Vagina (tissue), 2 donors: ENCODE measurements at regions not wholly inside any gene's neighbourhood (a gene's known extent, or its start where the extent isn't known, plus 50 kb on each side); places are given as distances from the start of the nearest gene placed in this dataset.

Source experiments
- DNase-seq, 2 donors: peaks; one replicate each; pipeline ENCODE4 v3.0.0-alpha.2; 2017; ENCODE audit errors: extremely low spot score in 2 of 2
- H3K27ac ChIP-seq: fragments of 200-600 bp; sonication (generic); one replicate; pipeline ENCODE4 v1.5.1; 2019
- H3K27me3 ChIP-seq: fragments of 200-600 bp; sonication (generic); one replicate; pipeline ENCODE4 v1.5.1; 2019
- H3K36me3 ChIP-seq, 2 donors: fragments of 200-600 bp; sonication (generic); one replicate each; pipeline ENCODE4 v1.5.1; 2017 to 2019
- H3K4me1 ChIP-seq: fragments of 200-600 bp; sonication (generic); one replicate; pipeline ENCODE4 v1.5.1; 2019
- H3K4me3 ChIP-seq, 2 donors: fragments of 200-600 bp; sonication (generic); 1 replicate in 1 of 2; 2 replicates in 1 of 2; pipeline ENCODE4 v1.5.1; 2016 to 2019
- H3K9me3 ChIP-seq: fragments of 200-600 bp; sonication (generic); one replicate; pipeline ENCODE4 v1.5.1; 2019
- CTCF ChIP-seq, 3 experiments: fragments of 450-650 bp in 2 of 3; fragments of 200-600 bp in 1 of 3; sonication (generic) in 1 of 3; IDR thresholded peaks; one replicate each; pipeline ENCODE4 v1.5.1; 2017 to 2019; ENCODE audit warnings: antibody characterized with exemption in 3 of 3, mild to moderate bottlenecking in 2 of 3, moderate library complexity in 2 of 3
- POLR2A ChIP-seq, 2 donors: fragments of 450-650 bp; IDR thresholded peaks; one replicate each; pipeline ENCODE4 v1.6.1; 2017; ENCODE audit warnings: antibody characterized with exemption in 2 of 2, mild to moderate bottlenecking in 2 of 2, moderate library complexity in 2 of 2
- POLR2AphosphoS5 ChIP-seq, 2 donors: sonication (generic); formaldehyde crosslinking; IDR thresholded peaks; one replicate each; pipeline ENCODE4 v1.9.0; 2017; ENCODE audit warnings: antibody characterized with exemption in 2 of 2, mild to moderate bottlenecking in 2 of 2, low read depth in 1 of 2; ENCODE audit not compliant: insufficient read depth in 1 of 2
- intact Hi-C: fragments of 100-400 bp; cut with DNase I; formaldehyde crosslinking; loops from one replicate; pipeline ENCODE4 v1.15.1; 2023

DNA sequence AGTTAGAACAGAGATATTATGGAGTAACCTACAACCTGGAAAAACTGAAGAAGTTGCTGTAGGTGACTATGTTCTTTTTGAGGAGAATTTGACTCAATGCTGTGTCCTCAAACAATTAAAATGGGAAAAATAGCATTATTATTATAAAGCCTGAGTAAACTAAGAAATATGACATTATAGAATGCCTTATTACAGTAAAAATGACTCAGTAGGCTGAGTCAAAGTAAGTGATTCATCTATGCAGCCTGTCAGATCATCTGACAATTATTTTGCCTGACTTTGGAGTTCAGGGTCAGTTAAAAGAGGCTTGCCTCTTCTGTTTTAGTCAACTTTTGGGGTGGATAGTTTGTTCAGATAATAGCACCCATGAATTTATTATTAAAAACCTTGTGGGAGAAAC lies 150.8 kb upstream of the PTGFR start:
- no peaks in the 10 kb centered on the region for H3K4me1 ChIP-seq
- no peaks in the 10 kb centered on the region for H3K9me3 ChIP-seq
- no peaks in the 10 kb centered on the region for H3K27me3 ChIP-seq
- TF ChIP-seq CTCF (IDR thresholded peaks at IDR 0.05) (no peak), POLR2AphosphoS5 (IDR thresholded peaks at IDR 0.05; ENCODE audit: insufficient read depth in 1 of 2, low read depth in 1 of 2) (no peak), POLR2A (IDR thresholded peaks at IDR 0.05) (no peak)
- no peaks in the 10 kb centered on the region for H3K36me3 ChIP-seq
- no peak for DNase-seq
- no peak overlapping the region for H3K27ac ChIP-seq
- intact Hi-C loops: no loop called here
- H3K4me3 ChIP-seq: no peak overlapping the region

- DNase-seq: no peak
- intact Hi-C loops: no loop called here
- TF ChIP-seq CTCF (IDR thresholded peaks at IDR 0.05) (no peak), POLR2AphosphoS5 (IDR thresholded peaks at IDR 0.05; ENCODE audit: insufficient read depth in 1 of 2, low read depth in 1 of 2) (no peak)
Measured at GRCh38 chr1:78348496-78349284, 142.1 kb upstream of the PTGFR start.

DNA sequence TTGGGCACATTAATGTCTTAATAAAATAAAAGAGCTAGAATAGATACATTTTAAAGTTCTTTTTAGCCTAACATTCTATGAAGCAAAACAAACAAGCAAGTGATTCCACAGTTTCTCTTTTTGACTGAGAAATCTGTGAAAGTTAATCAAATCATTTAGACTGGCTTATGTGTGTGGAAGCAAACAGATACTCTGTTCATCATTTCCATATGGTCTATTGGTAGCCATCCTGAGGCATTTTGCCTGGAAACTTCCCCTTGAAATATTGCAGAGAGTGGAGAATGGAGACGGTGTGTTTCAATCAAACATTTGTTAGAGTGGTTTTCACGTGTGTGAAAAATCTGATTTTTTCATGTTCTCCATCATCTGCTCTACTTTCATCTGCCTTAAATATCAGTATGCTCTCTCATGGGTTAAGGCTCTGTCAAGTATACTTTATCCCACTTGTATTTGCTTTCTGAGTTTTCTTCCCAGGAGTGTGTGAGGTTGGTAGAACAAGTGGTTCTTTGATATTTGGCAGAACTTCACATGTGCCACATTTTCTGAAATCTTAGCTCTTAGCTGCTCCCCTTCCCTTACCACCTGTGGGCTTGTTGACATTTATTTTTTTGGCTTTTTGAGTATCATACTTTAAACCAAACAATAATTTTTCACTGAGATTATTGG lies 139.1 kb upstream of the PTGFR start:
- no peaks in the 10 kb centered on the region for H3K27me3 ChIP-seq
- no peak overlapping the region for H3K27ac ChIP-seq
- no peaks in the 10 kb centered on the region for H3K4me1 ChIP-seq
- no peak for TF ChIP-seq POLR2AphosphoS5 (IDR thresholded peaks at IDR 0.05; ENCODE audit: insufficient read depth in 1 of 2, low read depth in 1 of 2)
- no peak for TF ChIP-seq CTCF (IDR thresholded peaks at IDR 0.05)
- TF ChIP-seq POLR2A (IDR thresholded peaks at IDR 0.05): no peak
- no peak overlapping the region for H3K4me3 ChIP-seq
- no peak for DNase-seq
- no peaks in the 10 kb centered on the region for H3K36me3 ChIP-seq
- H3K9me3 ChIP-seq: no peaks in the 10 kb centered on the region
- intact Hi-C loops: no loop called here

More at GRCh38 chr1:78348496-78349284, 142.1 kb upstream of the PTGFR start:
- H3K27me3 ChIP-seq: no peaks in the 10 kb centered on the region
- H3K27ac ChIP-seq: no peak overlapping the region
- no peaks in the 10 kb centered on the region for H3K4me1 ChIP-seq
- H3K4me3 ChIP-seq: no peak overlapping the region
- no peaks in the 10 kb centered on the region for H3K9me3 ChIP-seq
- no peaks in the 10 kb centered on the region for H3K36me3 ChIP-seq

GRCh38 chr1:78355656-78356055 lies 135.1 kb upstream of the PTGFR start:
- Histone ChIP-seq H3K9me3 (no peaks in the 10 kb centered on the region), H3K4me1 (no peaks in the 10 kb centered on the region), H3K36me3 (no peaks in the 10 kb centered on the region), H3K27ac (no peak overlapping the region), H3K4me3 (no peak overlapping the region), H3K27me3 (no peaks in the 10 kb centered on the region)
- intact Hi-C loops: no loop called here
- no peak for DNase-seq
- TF ChIP-seq CTCF (IDR thresholded peaks at IDR 0.05) (no peak), POLR2A (IDR thresholded peaks at IDR 0.05) (no peak), POLR2AphosphoS5 (IDR thresholded peaks at IDR 0.05; ENCODE audit: insufficient read depth in 1 of 2, low read depth in 1 of 2) (no peak)

DNA sequence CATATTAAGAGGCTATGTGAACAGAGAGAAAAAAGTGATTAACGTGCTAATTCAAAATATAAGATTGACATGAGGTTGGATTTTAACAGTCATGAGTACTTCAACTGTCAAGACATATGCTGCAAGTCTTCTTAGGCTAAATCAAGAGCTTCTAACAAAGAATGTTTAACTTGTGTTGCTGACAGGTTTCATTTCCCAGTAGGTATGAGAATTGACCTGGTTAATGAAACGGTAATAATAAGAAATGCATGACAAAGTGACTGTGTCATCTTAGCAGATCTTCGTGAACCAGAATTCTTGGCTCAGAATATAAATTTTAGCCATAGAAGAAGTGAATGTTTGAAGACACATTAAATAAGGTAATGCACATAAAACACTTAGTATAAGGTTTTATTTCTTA lies 132.6 kb upstream of the PTGFR start:
- H3K9me3 ChIP-seq: no peaks in the 10 kb centered on the region
- intact Hi-C loops: no loop called here
- H3K36me3 ChIP-seq: no peaks in the 10 kb centered on the region

More for the DNA sequence above, 132.6 kb upstream of the PTGFR start:
- no peak overlapping the region for H3K27ac ChIP-seq
- TF ChIP-seq CTCF (IDR thresholded peaks at IDR 0.05): no peak
- no peaks in the 10 kb centered on the region for H3K27me3 ChIP-seq
- no peaks in the 10 kb centered on the region for H3K4me1 ChIP-seq
- no peak overlapping the region for H3K4me3 ChIP-seq
- no peak for DNase-seq
